Glomerular endothelial cell (primary cell): ENCODE measurements at regions not wholly inside any gene's neighbourhood (a gene's known extent, or its start where the extent isn't known, plus 50 kb on each side); places are given as distances from the start of the nearest gene placed in this dataset.
"Not testable (repeated sequence)": the region's sequence is repeated elsewhere in the genome, so short reads cannot be mapped to it uniquely, and the experiment has no call there.

Source experiments
- DNase-seq: peaks from one replicate; pipeline ENCODE4 v3.0.0-alpha.2; 2011; ENCODE audit warnings: low read depth, low spot score; ENCODE audit errors: extremely low read depth

DNA sequence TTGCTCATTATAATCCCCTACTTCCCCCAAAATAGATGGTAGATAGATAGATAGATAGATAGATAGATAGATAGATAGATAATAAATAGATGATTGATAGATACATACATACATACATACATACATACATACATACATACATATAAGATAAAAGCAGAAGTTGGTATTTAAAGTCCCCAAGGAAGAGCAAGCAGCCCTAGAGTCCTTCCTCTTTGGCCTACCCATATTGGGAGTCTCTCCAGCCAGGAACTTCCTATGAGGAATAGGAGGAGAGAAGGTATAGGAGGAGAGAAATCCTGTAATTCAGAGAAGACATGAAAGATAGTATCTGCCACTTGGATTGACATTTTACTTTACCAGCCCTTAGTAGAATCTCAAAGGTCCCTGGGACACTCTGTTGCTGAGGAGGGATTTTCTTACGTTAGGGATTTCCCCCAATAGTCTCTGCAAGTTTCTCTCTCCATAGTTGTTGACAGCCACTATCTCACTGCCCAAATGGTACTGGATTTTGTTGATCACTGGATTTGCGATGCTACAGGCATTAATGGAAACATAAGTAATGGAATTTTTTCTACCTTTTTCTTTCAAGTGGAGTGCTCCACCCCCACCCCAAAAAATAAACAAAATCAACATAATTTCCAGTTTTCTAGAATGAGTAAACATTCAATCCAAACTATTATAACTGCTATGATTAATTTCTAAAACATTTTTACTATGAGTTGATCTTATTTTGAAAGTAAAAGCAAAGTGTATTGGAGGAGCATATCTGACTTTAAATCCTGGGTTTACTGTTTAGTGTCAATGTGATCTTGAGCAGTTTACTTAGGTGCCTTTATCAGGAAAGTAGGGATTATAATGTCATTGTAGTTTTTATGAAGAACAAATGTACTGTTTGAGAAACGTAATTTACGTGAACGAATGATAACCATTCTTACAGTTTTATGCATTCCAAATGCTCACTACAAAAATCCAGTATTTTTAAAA, 93.2 kb upstream of the TNFSF4 start:
- DNase-seq: no peak

DNA sequence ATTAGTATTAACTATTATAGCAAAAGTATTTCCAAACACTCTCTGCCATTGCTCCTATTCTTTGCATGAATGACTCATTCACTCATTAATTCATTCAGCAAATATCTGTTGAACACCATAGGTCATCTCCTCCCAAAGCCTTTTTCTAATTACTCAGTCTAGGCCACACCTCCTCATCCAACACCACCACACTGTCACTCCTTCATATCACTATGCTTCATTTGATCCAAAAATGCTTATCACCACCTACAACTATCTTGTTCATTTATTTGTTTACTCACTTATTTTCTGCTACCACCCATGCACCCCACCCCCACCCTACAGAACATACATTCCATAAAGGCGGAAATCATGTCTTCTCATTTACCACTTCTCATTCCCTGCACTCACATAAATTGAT, 94.4 kb upstream of the TNFSF4 start:
- no peak for DNase-seq

DNA sequence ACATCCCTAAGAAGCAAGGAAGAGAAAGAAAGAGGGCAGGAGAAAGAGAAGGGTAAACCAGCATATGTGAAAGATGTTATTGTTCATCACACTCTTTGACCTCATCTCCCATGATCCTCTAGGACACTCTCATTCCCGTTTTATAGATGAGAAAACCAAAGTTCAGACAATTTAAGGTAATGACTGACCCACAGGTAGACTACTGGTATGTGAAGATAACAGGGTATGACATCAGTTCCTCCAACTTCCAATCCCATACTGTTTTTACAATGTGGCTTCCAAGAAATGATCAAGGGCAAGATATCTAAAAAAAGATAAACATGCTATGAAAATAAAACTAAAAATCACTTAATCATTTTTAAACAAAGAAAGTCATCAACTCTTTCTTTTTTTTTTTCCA, 95.2 kb upstream of the TNFSF4 start:
- DNase-seq: no peak

DNA sequence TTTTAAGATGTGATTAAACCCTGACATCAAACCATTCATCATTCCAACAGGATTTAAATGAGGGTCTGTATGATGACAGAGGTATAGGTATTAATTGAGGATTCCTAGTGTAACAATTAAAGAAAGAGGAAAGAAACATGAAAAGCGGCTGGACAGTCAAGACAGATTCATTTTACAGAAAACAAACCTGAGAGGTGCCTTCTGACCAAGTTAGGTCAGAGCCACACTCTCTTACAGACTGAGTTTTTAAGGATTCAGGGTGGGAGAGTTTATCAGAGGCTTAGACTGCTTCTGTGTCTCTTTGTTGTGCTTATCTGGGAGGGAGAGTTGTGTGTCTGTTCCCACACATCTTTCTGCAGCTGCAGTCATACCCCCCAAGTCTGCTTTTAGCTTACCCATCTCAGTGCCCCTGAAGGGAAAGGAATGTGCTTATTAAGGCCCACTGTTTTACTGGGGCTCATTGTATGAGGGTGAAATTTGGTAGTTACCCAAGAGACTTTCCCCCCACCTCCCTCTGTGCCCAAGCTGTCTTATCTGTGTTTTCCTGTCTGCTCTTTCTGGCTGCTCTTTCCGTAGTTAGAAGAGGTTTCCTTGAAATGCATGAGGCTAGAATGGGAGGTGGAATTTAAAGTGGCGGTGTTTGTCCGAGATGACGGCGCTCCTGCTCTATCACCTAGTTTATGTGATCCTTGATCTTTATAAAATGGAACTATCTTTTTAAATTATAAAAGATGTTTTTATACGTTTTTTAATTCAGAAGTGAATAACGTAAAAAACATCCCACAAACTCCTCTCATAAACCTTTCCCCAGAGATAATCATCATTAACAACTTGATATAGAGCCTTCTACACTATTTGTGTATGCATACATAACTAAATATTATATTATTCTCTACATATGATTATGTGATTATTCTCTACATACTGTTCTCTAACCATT, 96.0 kb upstream of the TNFSF4 start:
- no peak for DNase-seq

DNA sequence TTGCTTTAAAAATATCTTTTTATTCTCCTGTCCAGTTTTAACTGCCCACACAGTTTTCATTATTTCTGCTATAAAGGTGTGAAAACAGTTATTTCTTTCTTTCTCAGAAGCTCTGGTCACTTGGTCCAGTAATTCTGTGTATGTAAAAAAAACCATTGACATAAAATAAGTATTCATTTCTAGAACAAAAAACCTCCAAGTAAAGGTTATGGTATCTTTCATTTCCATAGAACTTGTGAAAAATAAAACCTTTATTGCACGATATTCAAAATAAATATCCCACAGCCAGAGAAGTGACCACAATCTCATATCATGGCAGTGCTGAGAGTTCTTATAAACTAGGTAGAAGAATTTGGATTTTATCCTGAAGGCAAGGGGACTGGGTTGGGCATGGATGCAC, 96.9 kb upstream of the TNFSF4 start:
- DNase-seq: no peak

DNA sequence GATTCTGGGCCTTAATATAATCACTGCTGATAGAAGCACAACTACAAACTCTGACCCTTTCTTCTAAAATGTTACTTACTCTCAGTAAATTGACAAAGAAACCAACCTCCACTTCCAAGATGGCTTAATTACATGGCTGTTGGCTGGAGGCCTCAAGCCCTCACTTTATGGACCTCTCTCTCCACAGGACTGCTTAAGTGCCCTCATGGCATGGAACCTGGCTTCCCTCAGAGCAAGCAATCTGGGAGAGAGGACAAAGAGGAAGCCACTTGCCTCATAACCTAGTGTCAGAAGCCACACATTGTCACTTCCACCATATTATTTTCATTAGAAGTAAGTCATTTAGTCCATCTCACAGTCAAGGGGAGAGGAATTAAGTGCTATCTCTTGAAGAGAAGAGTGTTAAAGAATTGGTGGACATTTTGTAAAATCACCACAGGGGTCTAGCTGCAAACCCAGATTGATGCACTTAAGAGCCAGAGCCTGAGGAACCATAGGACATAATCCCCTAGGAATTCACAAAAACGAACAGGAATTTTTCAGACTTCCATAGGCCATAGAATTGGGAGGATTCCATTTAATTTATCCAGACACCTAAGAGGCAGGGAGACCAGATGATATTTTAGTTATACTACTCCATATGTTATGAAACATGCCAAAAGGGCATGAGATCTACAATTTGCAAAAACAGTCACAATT, 97.5 kb upstream of the TNFSF4 start:
- no peak for DNase-seq

DNA sequence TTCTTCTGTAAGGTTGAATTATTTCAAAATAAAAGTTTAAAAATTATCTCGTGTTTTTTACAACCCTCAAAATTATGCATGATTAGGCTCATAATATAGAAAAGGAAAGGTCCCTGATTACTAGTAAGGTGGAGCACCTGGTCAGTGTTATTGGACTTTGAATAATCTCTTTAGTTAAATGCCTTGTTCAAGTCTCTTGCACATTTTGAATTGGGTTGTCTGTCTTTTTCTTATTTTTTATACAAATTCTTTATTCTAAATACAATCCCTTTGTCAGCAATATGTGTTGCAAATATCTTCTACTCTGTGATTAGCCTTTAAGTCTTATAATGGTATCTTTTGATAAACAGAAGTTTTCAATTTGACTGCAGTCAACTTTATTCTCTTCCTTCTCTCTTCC, 100.7 kb upstream of the TNFSF4 start:
- no peak for DNase-seq

DNA sequence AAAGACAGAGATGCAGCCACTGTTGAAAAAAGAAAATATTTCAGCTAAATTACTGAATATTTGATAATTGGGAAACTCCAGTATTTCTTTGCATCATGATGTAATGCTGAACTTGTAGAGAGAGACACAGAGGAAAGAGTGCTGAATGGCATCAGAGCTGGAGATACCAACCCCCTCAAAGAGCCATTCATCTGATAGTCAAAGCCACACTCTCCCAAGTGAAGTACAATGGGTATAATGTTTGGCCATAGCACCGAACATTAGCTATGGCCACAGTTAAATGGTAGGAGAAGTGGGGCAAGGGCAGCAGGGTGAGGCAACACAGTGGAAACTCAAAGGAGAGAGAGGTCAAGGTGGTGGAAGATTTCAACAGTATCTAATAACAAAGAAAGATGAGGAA, 107.5 kb upstream of the TNFSF4 start:
- DNase-seq: no peak

DNA sequence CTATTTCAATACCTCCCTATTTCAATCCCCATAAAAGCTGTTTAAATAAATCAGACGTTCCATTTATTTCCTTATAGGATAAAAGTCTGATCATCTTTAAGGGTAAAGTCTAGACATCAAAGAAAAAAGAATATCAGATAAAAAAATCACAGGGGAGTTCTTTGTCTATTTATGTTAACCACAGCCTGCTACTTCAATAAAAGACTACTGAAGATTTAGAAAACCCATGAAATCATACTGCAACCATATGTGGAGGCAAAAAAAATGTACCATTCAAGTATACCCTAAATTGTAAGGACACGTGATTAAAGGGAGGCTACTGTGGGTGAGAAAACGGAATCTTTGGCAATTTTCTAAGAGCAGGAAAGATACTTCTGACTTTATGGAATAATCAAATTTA, 108.2 kb upstream of the TNFSF4 start:
- no peak for DNase-seq

DNA sequence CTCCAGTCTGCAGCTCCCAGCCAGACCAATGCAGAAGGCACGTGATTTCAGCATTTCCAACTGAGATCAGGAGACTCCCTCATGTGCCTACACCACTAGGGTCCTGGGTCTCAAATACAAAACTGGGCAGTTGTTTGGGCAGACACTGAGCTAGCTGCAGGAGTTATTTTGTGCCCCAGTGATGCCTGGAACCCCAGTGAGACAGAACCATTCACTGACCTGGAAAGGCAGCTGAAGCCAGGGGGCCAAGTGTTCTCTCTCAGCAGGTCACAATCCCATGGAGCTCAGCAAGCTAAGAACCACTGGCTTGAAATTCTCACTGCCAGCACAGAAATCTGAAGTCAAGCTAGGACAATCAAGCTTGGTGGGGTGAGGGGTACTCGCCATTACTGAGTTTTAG, 111.7 kb upstream of the TNFSF4 start:
- no peak for DNase-seq

DNA sequence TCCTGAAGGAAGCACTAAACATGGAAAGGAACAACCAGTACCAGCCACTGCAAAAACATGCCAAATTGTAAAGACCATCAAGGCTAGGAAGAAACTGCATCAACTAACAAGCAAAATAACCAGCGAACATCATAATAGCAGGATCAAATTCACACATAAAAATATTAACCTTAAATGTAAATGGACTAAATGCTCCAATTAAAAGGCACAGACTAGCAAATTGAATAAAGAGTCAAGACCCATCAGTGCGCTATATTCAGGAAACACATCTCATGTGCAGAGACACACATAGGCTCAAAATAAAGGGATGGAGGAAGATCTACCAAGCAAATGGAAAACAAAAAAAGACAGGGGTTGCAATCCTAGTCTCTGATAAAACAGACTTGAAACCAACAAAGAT, 117.2 kb upstream of the TNFSF4 start:
- DNase-seq: not testable (repeated sequence)

DNA sequence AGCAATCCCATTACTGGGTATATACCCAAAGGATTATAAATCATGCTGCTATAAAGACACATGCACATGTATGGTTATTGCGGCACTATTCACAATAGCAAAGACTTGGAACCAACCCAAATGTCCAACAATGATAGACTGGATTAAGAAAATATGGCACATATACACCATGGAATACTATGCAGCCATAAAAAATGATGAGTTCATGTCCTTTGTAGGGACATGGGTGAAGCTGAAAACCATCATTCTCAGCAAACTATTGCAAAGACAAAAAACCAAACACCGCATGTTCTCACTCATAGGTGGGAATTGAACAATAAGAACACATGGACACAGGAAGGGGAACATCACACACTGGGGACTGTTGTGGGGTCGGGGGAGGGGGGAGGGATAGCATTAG, 120.9 kb upstream of the TNFSF4 start:
- DNase-seq: not testable (repeated sequence)

DNA sequence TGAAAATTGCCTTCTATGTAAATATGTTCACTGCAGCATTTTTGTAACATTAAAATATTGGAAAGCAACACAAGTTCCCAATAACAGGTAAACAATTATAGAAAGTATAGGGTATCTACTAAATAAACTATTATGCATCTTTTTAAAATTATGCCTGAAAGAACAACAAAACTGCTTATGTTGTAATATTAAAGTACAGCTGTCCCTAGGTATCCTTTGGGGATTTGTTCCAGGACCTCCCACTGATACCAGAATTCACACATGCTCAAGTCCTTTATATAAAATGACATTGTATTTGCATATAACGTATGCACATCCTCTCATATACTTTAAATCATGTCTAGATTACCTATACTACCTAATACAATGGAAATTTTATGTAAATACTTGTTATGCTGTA, 121.8 kb upstream of the TNFSF4 start:
- DNase-seq: no peak

DNA sequence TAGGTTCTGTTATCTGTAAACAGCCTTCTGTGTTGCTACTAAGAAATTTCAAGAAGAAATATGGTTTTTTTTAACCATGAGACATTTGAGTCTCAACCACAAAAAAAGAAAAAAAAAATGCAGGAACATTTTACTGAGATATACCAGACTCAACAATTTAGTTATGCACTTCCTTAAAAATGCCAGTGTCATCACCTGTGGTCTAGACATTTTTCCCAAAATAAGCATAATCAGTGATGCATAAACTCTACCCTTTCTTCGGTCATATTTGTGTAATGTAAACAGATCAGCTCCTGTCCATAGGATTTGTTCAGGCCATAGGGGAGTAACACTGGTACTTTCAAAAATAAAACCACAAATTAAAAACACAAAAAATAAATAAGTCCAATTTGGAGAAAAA, 122.6 kb upstream of the TNFSF4 start:
- no peak for DNase-seq

DNA sequence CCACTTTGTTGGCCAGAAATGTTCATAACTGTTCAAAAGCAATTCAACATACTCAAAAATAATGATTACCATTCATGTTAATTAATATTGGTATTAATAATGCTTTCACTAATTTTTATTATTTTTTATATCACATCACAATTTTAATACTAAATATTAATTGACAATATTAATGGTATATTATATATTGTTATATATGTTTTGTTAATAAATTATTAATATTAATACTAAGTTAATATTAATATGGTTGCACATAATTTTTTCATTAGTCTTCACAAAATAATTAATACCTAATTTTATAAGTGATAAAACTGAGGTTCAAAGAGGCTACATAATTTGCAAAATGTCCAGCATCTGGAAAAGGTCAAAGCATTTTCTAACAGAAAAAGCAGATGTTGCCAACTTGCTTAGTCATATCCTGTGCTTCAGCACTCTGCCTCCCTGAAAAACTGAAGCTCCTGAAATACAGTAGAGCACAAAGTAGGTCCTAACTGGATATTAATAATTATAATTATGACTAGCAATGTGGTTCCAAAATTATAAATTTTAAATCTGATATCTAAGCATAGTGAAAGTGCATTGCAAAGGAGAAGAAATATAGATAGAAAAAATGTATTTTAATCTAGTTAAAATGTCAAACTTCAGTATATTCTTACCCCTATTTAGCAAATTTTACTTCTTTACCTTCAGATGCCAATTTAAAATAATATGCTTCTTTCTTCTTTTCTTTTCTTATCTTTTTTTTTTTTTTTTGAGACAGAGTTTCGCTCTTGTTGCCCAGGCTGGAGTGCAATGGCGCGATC, 123.2 kb upstream of the TNFSF4 start:
- no peak for DNase-seq

DNA sequence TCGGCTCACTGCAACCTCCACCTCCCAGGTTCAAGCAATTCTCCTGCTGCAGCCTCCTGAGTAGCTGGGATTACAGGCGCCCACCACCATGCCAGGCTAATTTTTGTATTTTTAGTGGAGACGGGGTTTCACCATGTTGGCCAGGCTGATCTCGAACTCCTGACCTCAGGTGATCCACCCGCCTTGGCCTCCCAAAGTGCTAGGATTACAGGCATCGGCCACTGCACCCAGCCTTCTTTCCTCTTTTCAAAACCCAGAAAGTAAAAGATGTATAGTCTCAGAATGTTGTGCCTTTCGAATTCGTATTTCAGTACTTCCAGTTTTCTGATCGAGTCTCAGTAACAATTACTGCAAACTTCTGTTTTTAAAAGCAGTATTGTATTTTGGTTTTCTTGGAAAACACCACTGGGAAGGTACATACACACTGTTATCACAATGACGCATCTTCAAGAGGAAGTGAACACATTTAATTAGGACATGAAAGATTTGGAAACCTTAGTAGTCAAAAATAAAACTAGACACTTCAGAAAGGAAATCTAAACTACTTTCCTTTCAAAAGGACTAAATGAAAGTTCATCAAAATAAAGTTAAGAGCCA, 123.9 kb upstream of the TNFSF4 start:
- DNase-seq: not testable (repeated sequence)

DNA sequence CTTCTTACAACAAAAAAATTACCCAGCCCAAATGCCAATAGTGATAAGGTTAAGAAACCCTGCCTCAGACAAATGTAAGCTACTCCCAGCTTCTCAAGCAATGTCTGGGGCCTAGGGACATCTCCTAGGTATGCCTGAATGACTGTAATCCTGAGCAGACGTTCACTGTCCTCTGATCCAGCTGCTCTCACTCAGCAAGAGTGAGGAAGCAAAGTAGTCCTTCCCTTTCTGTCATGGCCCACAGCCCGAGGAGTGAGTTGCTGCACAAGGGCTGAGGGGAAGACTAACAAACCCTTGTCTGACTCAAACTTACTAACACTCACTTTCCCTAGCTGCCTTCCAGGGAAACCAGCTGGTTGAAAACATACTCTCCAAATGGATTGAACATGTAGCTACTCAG, 124.9 kb upstream of the TNFSF4 start:
- no peak for DNase-seq

DNA sequence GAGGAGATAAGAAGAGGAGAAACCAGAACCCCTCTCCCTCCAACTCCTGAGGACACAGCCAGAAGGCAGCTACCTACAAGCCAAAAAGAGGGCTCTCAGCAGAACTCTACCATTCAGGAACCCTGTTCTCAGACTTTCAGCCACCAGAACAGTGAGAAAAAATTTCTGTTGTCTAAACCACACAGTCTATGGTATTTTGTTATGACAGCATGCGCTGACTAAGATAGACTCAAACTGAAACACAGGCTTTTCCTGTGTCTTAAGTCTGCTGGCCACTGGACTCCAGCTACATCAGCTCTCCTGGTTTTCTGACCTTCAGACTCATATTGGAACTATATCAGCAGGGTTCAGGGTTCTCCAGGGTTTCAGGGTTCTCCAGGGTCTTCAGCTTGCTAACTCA, 126.5 kb upstream of the TNFSF4 start:
- no peak for DNase-seq

DNA sequence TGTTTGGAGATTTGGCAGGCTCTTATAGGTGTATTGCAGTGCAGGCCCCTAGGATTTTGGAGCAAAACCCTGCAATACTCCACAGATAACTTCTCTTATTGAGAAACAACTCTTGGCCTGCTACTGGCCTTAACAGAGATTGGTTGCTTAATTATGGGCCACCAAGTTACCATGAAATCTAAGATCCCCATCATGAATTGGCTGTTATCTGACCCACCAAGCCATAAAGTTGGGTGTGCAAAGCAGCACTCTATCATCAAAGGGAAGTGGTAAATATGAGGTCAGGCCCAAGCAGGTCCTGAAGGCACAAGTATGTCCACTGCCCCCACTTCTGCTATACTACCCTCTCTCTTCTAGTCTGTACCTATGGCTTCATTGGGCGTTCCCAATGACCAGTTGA, 130.0 kb upstream of the TNFSF4 start:
- DNase-seq: no peak

DNA sequence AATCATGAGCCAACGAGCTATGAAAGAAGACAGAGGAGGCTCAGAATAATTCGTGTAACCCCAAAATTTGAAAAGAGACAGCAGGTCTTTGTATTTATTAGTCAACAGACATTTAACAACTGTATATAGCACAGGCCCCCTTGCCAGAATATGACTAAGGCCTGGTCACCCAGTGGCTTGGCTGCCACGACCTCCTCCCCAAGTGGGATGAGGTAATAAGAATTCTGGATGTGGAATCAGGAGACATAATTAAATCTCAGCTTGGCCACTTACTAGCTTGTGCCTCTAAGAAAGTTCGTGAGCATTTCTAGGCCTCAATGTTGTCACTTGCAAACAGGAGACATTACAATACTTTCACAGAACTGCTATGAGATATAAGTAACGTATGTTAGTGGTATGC, 134.2 kb upstream of the TNFSF4 start:
- DNase-seq: no peak
